ENCODE measurements at regions not wholly inside any gene's neighbourhood (a gene's known extent, or its start where the extent isn't known, plus 50 kb on each side); places are given as distances from the start of the nearest gene placed in this dataset.
A peak's percentile ranks its signal among the peaks of the same experiment; 100 is the strongest.

DNA sequence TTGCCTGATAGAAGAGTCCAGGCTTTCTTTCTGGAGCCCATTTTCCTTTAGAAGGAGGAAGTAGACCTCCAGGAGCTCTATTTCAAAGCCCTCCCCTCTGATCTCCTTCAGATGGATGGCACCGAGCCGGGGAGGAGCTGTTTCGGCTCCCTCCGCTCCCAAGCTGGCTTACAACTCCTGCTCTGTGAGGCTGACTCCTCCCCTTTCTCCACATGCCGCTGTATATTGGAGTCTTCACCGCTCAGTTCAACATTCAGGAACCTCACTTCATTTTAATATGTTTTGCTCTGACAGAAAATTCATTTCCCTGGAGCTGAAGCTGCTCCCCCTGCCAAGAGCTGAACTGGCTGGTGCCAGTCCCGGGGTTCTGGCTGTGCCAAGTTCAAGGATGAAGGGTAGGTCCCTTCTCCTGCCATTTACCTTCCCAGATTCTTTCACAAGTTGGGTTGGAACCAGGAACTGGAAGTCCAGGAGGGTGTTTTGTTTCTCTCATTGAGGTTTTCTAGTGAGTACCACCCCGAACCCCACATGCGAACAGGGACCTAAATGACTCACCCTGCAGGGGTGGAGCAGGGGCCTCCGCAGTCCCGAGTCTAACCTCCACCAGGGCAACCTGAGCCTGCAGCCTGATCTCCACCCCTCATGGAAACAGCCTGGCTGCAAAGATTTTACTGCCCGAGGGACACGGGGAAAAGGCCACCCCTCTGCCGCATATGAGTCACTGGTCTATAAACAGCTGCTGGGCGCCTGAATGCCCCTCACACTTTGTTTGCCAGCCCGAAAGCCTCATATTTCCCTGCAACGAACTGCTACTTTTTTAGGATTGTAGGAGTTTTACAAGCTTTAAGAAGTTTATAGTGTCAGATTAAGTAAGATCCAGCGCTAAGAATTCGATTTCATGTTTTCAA lies 68.6 kb upstream of the FOXA2 start:
- DNase-seq, result no peak

DNA sequence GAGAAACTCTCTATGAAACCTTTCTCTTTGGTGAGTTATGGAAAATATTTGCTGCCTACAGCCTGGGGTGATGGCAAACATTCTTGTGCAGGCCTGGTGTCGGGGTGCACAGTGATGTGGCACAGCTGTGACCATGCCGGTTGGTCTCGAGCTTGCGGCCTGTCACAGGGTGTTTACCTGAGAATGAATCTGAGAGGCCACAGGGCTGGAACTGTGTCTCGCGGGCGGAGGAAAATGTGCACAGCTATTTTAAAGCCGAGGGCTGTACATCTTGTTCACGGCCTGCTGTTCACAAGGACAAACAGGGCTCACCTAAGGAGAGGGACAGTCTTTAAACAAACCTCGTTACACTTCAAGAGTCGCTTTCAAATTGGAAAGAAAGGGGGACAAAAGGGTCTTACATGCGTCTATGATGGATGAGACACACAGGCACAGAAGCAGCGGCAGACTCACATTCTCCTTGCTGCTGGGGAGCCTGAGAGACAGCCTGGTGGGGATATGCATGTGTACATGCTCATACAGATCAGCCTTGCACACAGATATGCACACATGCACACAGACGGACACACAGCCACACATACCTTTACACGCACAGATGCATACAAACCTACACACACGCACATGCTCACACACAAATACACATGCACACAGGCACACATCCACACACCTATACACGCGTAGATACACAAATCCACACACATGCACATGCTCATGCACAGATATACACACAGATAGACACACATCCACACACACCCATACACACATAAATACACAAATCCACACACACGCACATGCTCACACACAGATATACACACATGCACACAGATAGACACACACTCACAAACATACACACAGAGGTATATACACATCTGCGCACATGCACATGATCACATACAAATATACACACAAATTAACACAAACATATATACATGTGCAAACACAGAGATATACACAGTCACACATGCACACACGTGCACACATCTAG lies 69.6 kb upstream of the FOXA2 start:
- DNase-seq, result no peak

DNA sequence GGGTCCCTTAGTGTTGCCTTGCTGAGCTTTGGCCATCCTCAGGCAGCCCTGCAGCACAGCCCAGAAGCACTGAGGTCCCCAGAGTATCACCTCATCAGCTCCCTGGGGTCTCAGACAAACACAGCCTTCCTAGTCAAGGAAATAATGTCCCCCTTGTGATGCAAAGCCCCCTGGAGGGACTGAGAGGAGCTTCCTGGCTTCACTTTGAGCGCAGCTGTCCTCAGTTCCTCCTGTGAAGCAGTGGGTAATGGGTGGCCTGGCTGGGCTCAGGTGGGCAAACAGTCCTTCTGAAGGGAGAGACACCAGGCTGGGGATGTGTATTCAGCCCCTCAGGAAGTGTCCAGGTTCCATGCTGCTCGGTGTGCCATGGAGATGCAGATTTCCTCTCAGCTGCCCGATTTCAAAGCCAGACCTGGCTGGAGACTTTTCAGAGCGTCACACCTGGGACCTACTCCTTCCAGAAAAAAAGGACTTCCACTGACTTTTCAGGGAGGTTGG lies 79.2 kb upstream of the FOXA2 start:
- DNase-seq, result no peak

DNA sequence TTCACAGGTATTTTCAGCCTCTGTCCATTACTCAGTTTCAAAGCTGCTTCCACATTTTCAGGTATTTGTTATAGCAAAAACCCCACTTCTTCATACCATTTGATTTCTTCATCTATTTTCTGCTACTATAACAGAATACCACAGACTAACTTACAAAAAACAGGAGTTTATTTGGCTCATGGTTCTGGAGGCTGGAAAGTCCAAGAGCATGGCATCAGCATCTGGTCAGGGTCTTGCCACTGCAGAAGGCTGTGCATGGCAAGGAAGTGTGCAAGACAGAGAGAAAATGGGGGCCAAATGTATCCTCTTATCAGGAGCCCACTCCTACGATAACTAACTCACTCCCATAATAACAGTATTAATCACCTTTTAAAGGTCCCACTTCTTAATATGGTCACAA lies 82.8 kb upstream of the FOXA2 start:
- no peak for DNase-seq

DNA sequence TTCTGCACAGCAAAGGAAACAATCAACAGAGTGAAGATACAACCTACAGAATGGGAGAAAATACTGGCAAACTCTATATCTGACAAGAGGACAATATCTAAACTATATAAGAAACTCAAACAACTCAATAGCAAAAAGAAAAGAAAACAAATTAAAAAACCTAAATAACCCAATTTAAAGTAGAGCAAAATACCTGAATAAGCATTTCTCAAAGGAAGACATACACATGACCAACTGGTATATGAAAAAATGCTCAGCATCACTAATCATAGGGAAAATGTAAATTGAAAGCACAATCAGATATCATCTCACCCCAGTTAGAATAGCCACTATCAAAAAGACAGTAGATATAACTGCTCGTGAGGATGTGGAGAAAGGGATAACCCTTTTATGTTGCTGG lies 87.8 kb upstream of the FOXA2 start:
- no peak for DNase-seq

DNA sequence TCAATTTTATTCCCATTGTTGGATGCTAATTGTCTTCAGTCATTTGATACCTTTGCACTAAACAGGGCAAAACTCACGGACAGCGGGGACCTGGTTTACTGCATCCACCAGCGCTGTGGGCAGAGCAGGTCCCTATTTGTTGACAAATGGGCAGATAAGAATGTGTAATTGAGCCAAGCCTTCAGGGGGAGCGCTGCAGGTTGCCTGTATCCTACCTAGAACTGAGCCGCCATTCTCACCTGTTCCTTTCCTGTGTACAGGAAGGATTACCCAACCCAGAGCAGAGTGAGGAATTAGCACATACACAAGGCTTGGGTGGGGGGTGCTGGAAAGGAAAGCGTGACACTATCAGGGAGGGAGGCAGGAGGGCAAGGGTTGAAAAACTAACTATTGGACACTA lies 89.1 kb upstream of the FOXA2 start:
- DNase-seq, result no peak

DNA sequence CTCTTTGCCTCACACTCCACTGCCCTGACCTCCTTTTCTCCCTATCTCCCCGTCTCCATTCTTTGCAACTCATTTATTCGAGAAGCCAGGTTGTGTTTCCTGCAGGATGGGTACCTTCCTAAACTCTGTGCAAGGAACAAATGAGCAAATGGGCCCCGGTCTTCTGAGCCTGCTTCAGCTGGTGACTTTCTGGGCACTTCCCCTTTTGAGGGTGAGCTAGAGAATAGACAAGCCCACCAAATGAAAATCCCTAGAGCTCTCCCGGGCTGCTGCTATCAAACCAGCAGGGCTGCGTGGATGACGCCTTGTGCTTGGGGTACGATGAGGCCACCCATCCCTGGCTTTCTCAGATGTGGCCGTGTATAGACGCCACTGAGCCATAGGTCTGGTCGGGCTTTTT lies 91.0 kb upstream of the FOXA2 start:
- no peak for DNase-seq

DNA sequence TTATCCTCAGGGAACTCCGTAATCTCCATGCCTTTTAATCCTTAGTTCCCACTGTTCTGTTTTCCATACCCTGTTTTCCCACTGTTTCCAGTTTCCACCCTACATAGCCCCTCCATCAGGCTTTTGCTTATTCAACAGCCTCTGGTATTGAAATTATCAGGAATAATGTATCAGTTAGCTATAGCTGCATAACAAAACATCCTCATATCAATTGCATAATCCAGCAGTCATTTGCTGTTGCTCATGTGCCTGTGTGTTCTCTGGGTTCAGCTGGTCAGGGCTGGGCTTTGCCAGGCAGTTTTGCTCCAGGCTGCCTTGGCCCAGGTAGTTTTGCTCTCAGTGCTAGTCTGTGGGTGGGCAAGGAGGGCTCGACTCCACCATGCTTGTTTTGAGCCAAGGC lies 94.3 kb upstream of the FOXA2 start:
- DNase-seq, result no peak

DNA sequence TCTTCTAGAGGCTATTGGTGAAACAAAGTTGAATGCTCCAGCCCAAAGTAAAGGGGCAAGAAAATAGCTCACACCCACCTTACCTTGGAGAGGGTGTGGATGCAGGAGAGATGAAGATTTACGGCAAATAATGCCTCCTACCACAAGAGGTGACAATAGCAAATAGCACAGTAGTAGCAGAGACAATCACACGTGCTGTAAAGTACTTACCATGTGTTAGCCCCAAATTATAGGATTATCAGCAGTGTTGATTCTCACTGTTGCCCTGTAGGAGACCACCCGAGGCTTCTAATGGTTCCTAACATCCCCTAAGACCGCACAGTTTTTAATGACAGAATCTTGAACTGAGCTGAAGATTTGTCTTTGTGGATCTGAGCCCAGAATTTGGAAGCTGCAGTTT lies 94.8 kb upstream of the FOXA2 start:
- DNase-seq, result no peak

DNA sequence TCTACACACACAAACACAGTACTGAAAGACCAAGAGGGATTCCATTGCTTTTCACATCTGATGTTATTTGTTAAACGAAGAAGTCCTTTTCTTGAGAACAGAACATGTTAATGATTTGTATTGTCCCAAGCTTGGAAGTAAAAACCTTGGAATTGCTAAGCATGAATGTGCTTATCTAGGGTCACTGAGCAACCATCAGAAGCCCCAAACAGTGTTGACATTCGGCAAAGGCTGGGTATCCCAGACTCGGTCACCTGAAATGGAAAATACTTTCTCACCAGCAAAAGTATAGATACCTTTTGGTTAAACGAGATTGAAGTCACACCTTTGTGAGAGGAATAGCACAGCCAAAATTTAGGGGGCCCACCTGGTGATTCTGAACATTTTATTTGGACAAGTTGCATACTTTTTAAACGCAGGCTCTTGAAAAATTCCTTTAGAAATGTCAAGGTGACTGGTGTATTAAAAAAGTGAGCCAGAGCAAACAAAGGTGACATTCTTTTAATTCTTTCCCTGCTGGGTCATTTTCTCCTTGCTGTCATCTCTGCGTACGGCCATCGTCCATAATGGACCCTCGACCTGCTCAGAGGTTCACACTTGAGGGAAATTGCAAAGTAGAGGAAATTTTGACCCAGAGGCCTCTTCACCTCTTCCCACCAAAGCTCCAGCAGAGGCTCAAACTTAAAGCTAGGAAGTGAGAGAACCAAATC lies 95.8 kb upstream of the FOXA2 start:
- no peak for DNase-seq

DNA sequence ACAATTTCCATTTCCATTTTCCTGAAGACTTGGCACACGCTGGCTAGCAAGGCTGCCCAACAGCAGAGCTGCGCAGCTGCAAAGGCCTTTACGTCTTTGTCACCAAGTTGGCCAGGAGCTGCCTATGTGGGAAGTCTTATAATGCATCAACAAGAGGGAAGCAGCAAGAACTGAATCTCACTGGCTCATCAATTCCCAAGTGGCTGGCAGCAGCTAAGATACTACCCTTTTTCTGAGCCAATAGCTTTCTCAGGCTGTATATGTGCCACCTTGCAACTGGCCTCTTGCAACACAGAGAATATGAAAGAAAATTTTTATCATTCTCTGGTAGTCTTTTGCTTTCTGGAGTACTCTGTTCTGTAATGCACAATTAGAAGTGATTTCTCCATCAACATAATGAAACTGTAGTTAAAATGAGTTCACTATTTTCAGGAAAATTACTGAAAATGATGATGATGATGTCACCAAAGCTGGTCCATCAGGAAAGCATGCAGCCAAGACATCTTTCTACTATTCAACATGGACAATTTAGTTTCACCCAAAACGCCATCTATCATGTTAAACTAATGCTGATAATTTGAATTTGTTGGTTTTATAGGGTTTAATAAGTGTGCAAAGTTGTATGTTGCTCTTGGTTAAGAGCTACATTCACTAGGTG lies 97.3 kb upstream of the FOXA2 start:
- no peak for DNase-seq

DNA sequence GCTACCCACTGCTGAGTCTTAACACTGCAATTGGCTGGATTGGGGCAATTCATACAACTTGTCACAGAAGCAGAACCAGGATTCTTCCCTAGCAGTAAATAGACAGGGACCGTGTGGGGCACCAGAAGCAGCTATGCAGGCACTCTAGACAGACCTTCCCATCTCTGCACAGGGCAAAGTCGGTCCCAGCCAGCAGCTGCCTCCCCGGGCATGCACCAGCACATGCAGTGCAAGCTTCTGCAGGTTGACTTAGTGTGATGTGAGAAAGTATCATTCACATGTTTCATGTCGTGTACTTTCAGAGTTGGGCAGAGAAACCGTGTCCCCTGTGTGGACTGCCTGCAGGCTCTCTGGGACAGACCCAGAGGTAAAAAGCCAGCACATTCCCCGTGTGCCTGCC lies 98.0 kb upstream of the FOXA2 start:
- no peak for DNase-seq

DNA sequence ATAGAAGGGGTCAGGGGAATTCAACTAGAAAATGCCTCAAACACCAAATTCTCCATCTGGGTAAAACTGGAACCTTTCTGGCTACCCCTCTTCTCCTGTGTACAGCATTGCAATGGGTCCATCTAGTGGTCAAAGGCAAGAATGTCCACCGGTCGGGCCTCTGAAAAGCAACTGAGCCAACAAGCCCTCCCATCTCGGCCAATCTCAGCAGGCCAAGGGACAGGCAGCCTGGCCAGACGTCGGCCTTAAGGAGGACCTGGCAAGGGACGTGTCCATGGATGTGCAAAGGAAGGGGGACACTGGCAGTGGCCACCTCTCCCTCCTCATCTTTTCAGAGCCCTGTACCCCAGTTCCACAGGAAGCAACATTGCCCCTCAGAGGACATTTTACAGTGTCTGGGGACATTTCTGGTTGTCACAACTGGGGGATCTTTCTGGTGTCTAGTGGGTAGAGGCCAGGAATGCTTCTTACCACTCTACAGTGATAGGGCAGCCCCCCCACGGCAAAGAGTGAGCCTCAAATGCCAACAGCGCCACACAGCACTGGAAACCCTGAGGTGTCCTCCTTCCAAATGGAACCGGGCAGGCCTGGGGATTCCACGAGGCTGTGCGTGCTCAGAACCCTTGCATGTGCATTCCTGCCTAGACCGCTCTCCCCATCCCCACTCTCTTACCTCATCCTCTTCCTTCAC lies 99.8 kb upstream of the FOXA2 start:
- peak; percentile 78 for DNase-seq

DNA sequence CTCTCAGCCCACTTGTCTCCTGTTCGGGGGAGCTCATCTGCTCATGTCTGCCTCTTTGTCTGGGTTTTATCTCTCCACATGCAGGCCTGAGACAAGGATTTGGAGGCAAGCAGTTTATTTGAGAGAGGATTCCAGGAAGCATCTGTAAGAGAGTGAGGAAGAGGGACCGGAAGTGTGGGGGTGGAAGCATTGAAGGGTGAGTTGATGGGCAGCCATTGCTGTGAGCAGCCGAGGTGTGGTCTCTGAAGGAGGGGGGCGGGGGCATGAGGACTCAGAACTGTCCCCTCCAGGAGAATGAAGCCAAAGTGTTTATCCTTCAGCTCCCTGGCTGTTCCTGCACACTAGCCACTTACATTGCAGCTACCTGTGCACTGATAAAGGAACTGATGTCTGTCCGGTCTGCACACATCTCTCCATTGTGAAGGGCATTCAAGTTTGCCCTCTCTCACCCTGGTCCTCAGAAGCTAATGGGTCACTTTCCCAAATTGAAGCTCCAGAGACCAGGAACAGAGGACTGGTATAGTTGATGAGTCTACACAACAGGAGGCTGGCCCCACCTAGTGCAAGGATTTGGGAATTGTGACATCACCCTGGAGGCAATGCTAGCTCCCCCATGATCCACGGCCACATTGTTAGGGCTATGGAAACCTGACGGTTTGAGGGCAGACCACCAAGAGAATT lies 100.5 kb upstream of the FOXA2 start:
- DNase-seq, result no peak

DNA sequence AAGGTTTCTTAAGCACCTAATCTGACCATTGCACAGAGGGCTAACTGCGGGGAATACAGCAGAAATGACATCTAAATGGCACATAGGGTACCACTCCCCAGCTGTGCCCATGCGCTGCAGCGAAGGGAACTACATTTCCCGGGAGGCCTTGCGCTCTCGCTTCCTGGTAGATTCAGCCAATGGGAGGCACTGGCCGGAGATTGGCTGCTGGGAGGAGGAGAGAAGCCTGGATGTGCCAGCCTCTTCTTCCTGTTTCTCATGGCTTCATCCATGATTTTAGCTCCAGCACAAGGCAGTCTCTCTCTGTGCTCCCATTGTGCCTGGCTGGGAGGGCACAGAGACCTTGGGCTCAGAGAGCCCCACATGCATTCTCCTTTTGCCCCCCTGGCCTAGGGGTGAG lies 101.7 kb upstream of the FOXA2 start:
- DNase-seq, result peak; percentile 57

DNA sequence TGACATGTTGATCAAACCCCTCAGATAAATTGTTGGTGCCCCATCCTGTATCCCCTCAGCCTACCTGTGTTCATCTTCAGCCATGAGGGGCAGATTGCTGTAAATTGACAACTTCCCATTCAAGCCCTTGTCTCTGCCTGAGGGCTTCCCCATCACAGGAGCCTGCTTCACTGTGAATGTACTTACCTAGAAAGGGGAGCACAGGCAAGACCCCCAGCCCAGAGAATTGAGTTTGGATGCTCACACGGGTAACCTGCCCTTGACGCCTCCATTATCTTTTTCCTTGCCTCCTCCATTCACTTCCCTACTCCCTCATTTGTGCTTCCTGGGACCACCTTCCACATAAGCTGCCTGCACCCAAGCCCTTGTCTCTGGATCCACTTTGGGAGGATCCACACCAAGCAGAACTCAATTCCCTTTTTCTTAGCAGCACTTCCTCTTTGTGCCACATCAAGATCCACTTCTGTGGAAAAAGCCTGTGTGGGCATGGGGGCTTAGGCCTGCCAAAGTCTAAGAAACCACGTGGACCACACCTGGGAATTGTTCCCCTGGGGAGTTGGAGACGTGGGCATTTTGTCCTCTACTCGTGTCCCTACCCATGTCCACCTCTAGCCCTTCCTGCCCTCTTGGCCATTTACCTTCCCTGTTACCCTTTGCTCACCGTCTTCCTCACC lies 103.4 kb upstream of the FOXA2 start:
- no peak for DNase-seq

DNA sequence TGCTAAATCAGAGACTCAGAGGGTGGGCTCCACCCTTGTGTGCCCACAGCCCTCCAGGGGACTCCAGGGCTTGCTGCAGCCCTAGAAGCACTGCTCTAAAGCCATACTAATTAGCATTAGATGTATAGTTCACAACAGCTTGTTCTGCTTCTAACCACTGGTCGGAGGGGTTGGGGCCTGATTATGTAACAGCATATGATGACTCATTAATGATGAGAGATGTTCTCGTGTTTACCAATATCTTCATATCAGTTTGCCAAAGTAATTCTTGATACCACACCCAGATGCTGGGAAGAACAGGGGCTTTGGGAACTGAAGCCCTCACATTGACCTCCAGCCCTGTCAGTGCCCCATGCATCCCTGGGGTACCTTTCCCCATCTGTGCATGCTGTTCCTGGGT lies 104.1 kb upstream of the FOXA2 start:
- no peak for DNase-seq

DNA sequence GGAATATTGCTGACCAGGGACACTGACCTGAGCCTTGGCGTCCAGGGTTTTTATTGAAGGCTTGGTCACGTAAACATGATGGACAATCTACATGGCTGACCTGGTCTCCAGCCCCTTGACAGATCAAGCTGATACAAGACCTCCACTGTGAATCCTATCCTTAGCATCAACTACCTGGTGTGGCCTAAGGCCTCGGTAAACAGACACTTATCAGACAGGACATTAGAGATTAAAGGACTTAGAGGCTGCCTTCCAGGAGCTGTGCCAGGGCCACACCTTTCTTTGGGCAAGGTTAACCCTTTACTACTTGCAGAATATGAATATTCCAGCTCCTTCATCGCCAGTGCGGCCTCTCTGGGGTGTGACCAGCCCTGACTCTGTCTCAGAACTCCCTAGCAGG lies 104.9 kb upstream of the FOXA2 start:
- DNase-seq, result no peak

DNA sequence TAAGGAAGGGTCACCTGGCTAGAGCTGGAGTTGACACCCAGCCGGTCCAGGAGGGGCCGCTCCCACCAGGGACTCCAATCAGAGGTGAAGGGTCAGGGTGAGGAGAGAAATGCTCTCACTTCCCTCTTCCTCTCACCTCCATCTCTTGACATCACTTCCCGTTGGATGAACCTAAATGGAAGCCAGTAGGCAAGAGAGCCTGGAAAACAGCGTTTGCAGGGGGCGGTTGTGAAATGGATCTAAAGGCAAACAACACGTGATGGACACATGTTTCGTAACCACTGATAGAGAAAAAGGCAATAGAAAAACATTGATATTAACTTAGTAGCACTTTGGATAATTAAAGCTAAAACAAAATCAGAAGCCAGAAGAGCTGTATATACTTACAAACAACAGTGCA lies 105.6 kb upstream of the FOXA2 start:
- no peak for DNase-seq

DNA sequence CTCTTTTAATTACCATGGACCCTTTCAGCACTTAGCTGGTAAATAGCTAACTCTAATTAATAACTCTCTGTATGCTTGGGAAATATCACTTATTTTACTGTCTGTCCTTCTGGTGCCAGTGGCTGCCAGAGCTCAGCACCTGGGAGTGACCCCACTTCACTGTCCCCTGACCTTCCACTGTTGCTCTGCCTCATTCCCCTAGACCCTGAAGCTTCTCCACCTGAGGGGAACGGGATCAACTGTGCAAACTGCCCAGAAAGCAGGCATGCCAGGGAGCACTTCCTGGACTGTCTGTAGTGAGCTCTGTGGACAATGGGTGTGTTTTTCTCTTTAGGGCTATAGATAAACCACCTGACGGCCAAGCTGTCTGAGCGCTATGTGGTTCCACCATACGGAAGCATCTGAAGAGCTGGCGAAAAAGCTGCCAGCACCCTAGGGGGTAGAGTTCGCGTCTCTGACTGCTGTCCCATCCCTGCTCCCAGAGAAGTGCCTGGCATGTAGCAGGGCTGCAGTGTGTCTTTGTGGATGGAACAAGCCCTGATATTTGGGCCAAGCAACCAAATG lies 106.3 kb upstream of the FOXA2 start:
- no peak for DNase-seq

All from RPMI8226 (cell line).